KMS-11 (cell line): ENCODE measurements at regions not wholly inside any gene's neighbourhood (a gene's known extent, or its start where the extent isn't known, plus 50 kb on each side); places are given as distances from the start of the nearest gene placed in this dataset.

Source experiments
- H2AFZ ChIP-seq: fragments of 200-600 bp; sonication (generic); 2 replicates; pipeline ENCODE4 v1.6.1; 2016; ENCODE audit warnings: antibody characterized with exemption, mixed run types, low read depth
- H3K27ac ChIP-seq: fragments of 200-600 bp; sonication (generic); 2 replicates; pipeline ENCODE4 v1.6.1; 2016; ENCODE audit warnings: mild to moderate bottlenecking, mixed run types
- H3K27me3 ChIP-seq: fragments of 200-600 bp; sonication (generic); 2 replicates; pipeline ENCODE4 v1.6.1; 2017; ENCODE audit warnings: mild to moderate bottlenecking, low read depth, mixed run types, moderate library complexity; ENCODE audit not compliant: insufficient read depth
- H3K36me3 ChIP-seq: fragments of 200-600 bp; sonication (generic); 2 replicates; pipeline ENCODE4 v1.6.1; 2017; ENCODE audit warnings: mild to moderate bottlenecking, mixed run types; ENCODE audit not compliant: insufficient read depth
- H3K4me1 ChIP-seq: fragments of 200-600 bp; sonication (generic); 2 replicates; pipeline ENCODE4 v1.6.1; 2016; ENCODE audit warnings: mild to moderate bottlenecking, low read depth, mixed run types; ENCODE audit not compliant: poor library complexity, severe bottlenecking
- H3K4me2 ChIP-seq: fragments of 200-600 bp; sonication (generic); 2 replicates; pipeline ENCODE4 v1.7.0; 2016; ENCODE audit warnings: mild to moderate bottlenecking, mixed run types
- H3K4me3 ChIP-seq: fragments of 200-600 bp; sonication (generic); IDR thresholded peaks from 2 replicates; pipeline ENCODE4 v1.6.1; 2017; ENCODE audit warnings: low read depth, low read length, mixed read lengths; ENCODE audit not compliant: insufficient read depth
- H3K79me2 ChIP-seq: fragments of 200-600 bp; sonication (generic); 2 replicates; pipeline ENCODE4 v1.6.1; 2016; ENCODE audit warnings: low read depth, mixed run types; ENCODE audit not compliant: insufficient read depth
- H3K9ac ChIP-seq: fragments of 200-600 bp; sonication (generic); 2 replicates; pipeline ENCODE4 v1.6.1; 2016; ENCODE audit warnings: mild to moderate bottlenecking, mixed run types
- H4K20me1 ChIP-seq: fragments of 200-600 bp; sonication (generic); 2 replicates; pipeline ENCODE4 v1.6.1; 2016; ENCODE audit warnings: mild to moderate bottlenecking, mixed run types; ENCODE audit not compliant: insufficient read depth
- TF ChIP-seq, protein P1 (sequence below): fragments of 200-600 bp; sonication (generic); conservative IDR thresholded peaks from 2 replicates; pipeline ENCODE4 v1.6.1; 2017; ENCODE audit warnings: low read depth, mild to moderate bottlenecking, antibody characterized with exemption, low read length, moderate library complexity, mixed read lengths

DNA sequence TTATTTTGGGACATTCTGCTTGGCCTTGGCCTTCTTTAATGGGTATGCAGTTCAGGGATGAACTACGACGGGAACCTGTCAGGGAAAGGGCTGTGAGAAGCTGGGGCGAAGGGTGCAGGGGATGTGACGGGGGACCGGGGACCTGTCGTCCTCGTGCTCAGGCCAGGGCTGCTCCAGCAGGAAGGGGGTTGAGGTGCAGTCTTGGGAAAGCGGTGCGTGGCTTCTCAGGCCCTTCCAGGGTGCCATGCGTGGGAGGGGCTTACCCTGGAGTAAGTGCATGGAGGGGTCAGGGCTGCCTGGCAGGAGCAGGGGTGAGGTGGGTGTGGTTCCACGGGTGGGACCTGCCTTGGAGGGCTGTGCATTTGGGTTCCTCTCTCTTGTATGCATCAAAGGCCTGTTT, 100.8 kb downstream of the TEX29 start:
- H3K4me3 ChIP-seq = no peak overlapping the region
- H3K27ac ChIP-seq = no peak overlapping the region
- no peak overlapping the region for H2AFZ ChIP-seq
- no peaks in the 10 kb centered on the region; the same call in 1 of the 2 replicates for H3K27me3 ChIP-seq
- H3K79me2 ChIP-seq = no peaks in the 10 kb centered on the region
- no peaks in the 10 kb centered on the region for H3K36me3 ChIP-seq
- H3K9ac ChIP-seq = no peak overlapping the region
- H3K4me2 ChIP-seq = no peak overlapping the region
- H4K20me1 ChIP-seq = no peaks in the 10 kb centered on the region
- TF ChIP-seq, protein P1, sequence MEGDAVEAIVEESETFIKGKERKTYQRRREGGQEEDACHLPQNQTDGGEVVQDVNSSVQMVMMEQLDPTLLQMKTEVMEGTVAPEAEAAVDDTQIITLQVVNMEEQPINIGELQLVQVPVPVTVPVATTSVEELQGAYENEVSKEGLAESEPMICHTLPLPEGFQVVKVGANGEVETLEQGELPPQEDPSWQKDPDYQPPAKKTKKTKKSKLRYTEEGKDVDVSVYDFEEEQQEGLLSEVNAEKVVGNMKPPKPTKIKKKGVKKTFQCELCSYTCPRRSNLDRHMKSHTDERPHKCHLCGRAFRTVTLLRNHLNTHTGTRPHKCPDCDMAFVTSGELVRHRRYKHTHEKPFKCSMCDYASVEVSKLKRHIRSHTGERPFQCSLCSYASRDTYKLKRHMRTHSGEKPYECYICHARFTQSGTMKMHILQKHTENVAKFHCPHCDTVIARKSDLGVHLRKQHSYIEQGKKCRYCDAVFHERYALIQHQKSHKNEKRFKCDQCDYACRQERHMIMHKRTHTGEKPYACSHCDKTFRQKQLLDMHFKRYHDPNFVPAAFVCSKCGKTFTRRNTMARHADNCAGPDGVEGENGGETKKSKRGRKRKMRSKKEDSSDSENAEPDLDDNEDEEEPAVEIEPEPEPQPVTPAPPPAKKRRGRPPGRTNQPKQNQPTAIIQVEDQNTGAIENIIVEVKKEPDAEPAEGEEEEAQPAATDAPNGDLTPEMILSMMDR = no peak
- H3K4me1 ChIP-seq = no peaks in the 10 kb centered on the region

DNA sequence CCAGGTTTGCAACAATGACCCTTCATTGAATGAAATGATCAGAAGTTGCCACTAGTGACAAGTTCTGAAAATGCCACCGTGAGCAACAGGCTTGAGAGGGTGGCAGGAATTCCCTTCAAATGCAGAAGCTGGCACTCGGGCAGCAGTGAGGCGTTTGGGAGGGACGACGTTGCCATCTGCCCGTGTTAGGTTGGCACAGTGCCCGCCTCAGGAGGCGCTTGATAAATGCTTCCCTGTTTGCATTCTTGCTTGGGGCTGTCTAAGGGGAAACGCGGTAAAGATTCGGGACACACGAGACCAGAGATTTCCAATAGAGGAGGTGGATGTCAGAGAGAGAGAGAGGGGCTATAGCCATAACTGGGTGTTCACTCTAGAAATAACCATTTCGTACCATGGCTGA, 101.9 kb downstream of the TEX29 start:
- H4K20me1 ChIP-seq = no peaks in the 10 kb centered on the region
- H3K4me2 ChIP-seq = no peak overlapping the region
- H3K79me2 ChIP-seq = no peaks in the 10 kb centered on the region
- no peak overlapping the region for H2AFZ ChIP-seq
- no peaks in the 10 kb centered on the region for H3K36me3 ChIP-seq
- H3K9ac ChIP-seq = no peak overlapping the region
- no peaks in the 10 kb centered on the region; the same call in 1 of the 2 replicates for H3K27me3 ChIP-seq
- TF ChIP-seq, protein P1 = no peak
- no peak overlapping the region for H3K4me3 ChIP-seq
- no peaks in the 10 kb centered on the region for H3K4me1 ChIP-seq
- no peak overlapping the region for H3K27ac ChIP-seq

DNA sequence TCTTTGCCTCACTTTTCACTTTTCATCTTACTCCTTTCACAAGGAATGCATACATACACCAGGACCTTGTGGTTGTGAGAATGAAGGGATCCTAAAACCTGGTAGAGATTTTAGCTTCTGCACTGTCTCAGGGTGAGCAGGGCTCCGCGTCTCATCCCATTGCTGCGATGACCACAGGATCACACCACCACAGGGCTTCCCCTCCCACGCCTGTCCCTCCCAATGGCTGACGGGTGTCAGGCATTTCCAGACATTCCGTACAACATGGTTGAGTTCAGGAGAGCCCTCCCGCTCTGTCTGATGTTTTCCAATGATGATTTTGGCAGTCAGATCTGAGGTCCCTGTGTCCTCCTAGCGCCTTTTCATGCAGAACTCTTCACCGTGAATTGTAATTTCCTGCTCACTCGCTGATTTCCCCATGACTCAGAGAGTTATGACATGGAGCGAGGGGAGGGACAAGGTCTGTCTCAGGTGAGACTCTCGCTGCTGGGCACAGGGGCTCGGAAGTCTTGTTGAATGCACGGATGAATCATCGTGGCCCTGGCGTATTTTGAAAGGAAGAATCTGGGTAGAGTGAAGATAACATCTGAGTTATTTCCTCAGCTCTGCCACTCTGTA, 102.8 kb downstream of the TEX29 start:
- Histone ChIP-seq H4K20me1 (no peaks in the 10 kb centered on the region), H3K4me3 (no peak overlapping the region), H2AFZ (no peak overlapping the region), H3K4me1 (no peaks in the 10 kb centered on the region), H3K36me3 (no peaks in the 10 kb centered on the region), H3K4me2 (no peak overlapping the region), H3K79me2 (no peaks in the 10 kb centered on the region), H3K9ac (no peak overlapping the region), H3K27ac (no peak overlapping the region), H3K27me3 (no peaks in the 10 kb centered on the region)
- TF ChIP-seq, protein P1 = no peak

DNA sequence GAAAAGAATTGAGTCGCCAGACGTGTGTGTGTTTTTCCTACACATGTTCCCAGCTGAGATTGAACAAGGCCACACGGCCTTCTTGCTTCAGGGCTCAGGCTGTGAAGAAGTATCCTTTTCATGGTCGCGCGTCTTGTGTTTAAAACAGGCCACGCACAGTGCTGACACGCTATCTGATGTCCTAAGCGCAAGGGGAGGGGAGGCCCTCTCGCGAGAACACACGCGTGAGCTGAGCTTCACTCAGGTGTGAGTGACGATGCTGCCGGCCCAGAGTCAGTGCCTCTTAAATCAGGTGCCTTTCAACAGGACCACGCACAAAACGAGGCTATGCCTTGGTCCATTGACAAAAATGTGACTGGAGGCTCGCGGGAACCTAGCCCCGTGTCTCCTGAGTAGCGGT, 103.7 kb downstream of the TEX29 start:
- H3K27me3 ChIP-seq = no peaks in the 10 kb centered on the region
- H4K20me1 ChIP-seq = no peaks in the 10 kb centered on the region
- H2AFZ ChIP-seq = no peak overlapping the region
- no peak overlapping the region for H3K4me2 ChIP-seq
- H3K79me2 ChIP-seq = no peaks in the 10 kb centered on the region
- H3K9ac ChIP-seq = no peak overlapping the region
- H3K27ac ChIP-seq = no peak overlapping the region
- no peak overlapping the region for H3K4me3 ChIP-seq
- TF ChIP-seq, protein P1 = no peak
- no peaks in the 10 kb centered on the region for H3K4me1 ChIP-seq
- H3K36me3 ChIP-seq = no peaks in the 10 kb centered on the region
